ENCODE measurements at regions not wholly inside any gene's neighbourhood (a gene's known extent, or its start where the extent isn't known, plus 50 kb on each side); places are given as distances from the start of the nearest gene placed in this dataset.

- TF ChIP-seq CTCF (tag by site-specific recombination; IDR thresholded peaks at IDR 0.05) (no peak), PATZ1 (tag by site-specific recombination; IDR thresholded peaks at IDR 0.05) (no peak), ZNF112 (tag by site-specific recombination; IDR thresholded peaks at IDR 0.05) (no peak), PBX3 (CRISPR knock-in tag; IDR thresholded peaks at IDR 0.05) (no peak), ZNF585B (tag by site-specific recombination; IDR thresholded peaks at IDR 0.05) (no peak), ZNF416 (tag by site-specific recombination; IDR thresholded peaks at IDR 0.05) (no peak), ZBTB49 (tag by site-specific recombination; IDR thresholded peaks at IDR 0.05; ENCODE audit: low read depth) (no peak), ZNF184 (tag by site-specific recombination; IDR thresholded peaks at IDR 0.05) (no peak), IKZF3 (tag by site-specific recombination; IDR thresholded peaks at IDR 0.05) (no peak), ZNF549 (tag by site-specific recombination; IDR thresholded peaks at IDR 0.05) (no peak), ZNF426 (tag by site-specific recombination; IDR thresholded peaks at IDR 0.05) (no peak)
These were observed 173.5 kb upstream of the KCNIP4 start for GRCh38 chr4:22122062-22122461.

All from HEK293 (cell line).